Retinal pigment epithelial cell (primary cell): ENCODE measurements at regions not wholly inside any gene's neighbourhood (a gene's known extent, or its start where the extent isn't known, plus 50 kb on each side); places are given as distances from the start of the nearest gene placed in this dataset.

Source experiments
- DNase-seq: peaks from one replicate; pipeline ENCODE4 v3.0.0-alpha.2; 2010; ENCODE audit warnings: low read depth
- H3K4me3 ChIP-seq: 2 replicates; pipeline ENCODE4 v1.5.1; 2011; ENCODE audit warnings: mild to moderate bottlenecking, low read length, control low read depth, moderate library complexity
- TF ChIP-seq, protein P1 (sequence below): conservative IDR thresholded peaks from 2 replicates; pipeline ENCODE4 v1.5.1; 2011; ENCODE audit warnings: low read depth, low read length, control low read depth, inconsistent platforms

DNA sequence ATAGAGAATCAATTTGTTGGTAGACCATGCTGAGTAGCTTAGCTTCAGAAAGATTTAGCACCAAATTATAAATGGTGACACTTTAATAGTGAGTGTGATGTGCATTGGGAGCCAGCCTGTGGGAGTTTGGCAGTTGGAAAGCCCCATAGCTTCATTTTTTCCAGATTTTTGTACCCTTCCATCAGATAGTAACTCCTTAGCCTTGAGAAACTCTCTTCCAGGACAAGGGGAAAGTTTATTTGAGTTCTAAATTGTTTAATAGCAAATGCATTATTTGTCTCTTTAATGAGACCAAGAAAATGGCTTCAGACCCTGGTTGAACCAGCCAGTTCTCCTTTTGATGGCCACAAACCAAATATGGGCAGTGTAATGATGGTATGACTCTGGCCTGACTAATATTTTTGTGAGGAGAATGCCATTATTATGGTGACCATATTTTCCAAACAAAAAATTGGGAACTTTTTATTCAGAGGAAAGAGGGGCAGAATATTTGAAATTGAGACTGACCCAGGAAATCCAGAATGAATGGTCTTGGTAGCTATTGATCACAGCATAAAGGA, 49.8 kb downstream of the PLCE1 start:
- DNase-seq, result no peak
- TF ChIP-seq, protein P1, sequence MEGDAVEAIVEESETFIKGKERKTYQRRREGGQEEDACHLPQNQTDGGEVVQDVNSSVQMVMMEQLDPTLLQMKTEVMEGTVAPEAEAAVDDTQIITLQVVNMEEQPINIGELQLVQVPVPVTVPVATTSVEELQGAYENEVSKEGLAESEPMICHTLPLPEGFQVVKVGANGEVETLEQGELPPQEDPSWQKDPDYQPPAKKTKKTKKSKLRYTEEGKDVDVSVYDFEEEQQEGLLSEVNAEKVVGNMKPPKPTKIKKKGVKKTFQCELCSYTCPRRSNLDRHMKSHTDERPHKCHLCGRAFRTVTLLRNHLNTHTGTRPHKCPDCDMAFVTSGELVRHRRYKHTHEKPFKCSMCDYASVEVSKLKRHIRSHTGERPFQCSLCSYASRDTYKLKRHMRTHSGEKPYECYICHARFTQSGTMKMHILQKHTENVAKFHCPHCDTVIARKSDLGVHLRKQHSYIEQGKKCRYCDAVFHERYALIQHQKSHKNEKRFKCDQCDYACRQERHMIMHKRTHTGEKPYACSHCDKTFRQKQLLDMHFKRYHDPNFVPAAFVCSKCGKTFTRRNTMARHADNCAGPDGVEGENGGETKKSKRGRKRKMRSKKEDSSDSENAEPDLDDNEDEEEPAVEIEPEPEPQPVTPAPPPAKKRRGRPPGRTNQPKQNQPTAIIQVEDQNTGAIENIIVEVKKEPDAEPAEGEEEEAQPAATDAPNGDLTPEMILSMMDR, result no peak
- H3K4me3 ChIP-seq, result no peak overlapping the region

DNA sequence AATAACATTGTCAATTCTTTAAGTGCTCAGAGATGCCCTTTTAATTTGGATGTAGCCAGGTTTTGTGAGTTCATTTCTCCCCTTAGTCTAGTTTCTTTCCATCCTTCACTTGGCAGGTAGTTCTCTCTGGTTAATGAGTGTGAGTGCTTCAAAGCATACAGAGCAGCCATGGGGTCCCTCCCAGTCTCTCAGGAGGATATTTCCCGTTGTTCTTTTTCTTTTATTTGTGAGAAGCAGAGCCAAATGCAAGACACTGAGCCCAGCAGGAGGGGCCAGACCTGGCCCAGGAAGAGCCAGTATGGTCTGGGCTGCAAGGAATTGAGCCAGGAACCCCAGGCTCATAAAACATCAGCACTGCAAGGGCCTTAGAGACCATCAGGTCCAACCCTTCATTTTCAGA, 52.4 kb downstream of the PLCE1 start:
- TF ChIP-seq, protein P1, result no peak
- no peak for DNase-seq

DNA sequence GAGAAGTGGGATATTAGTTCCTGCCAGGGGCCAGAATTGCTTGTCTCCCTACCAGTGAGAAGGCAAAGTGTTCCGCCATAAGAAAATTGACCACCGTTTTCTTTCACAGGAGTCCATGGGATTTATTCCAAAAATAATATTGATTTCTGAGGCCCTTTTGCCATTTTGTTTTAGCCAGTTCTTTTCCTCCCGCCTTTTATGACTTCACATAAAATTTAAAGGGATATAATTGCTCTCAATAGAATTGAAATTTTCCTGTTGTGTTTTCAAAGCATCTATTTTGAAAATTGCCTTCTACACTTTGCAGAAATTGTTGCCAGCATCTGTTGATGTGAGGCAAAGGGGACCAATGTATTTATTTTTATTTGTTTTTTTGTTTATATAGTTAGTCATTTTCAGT, 53.6 kb downstream of the PLCE1 start:
- TF ChIP-seq, protein P1, result no peak

More for the DNA sequence above, 52.4 kb downstream of the PLCE1 start:
- H3K4me3 ChIP-seq, result no peak overlapping the region

DNA sequence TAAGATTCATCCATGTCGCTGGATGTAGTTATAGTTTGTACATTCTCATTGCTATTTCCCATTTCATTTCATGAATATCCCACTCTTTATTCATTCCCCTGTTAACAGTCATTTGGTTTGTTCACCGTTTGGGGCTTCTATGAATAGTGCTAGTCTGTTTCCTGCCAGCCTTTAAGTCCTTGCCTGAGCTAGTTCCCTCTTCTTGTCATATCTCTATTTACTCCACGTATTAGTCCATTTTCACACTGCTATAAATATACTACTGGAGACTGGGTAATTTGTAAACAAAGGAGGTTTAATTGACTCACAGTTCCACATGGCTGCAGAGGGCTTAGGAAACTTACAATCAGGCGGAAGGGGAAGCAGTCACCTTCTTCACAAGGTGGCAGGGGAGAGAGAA, 56.2 kb downstream of the PLCE1 start:
- H3K4me3 ChIP-seq, result no peak overlapping the region
- DNase-seq, result no peak
- TF ChIP-seq, protein P1, result no peak

More for the DNA sequence above, 53.6 kb downstream of the PLCE1 start:
- DNase-seq, result no peak
- no peak overlapping the region for H3K4me3 ChIP-seq

DNA sequence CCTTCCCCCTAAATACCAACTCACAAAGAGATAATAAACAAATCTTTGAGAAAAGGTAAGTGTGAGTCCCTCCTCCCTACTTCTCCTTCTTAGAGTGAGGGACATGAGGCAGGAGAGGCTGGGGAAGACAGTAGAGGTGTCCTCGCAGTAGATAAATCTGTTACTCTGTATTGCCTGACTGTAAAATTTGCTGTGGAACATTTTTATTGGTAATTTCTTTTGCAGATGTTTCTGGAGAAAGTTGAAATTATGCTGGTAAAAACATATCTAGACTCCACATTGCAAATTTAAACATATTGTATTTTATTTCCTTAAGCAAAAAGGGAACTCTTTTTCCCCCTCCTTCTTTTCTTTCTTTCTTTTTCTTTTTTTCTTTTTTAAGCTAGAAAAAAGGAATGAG, 58.5 kb downstream of the PLCE1 start:
- DNase-seq, result no peak
- TF ChIP-seq, protein P1, result no peak
- no peak overlapping the region for H3K4me3 ChIP-seq

DNA sequence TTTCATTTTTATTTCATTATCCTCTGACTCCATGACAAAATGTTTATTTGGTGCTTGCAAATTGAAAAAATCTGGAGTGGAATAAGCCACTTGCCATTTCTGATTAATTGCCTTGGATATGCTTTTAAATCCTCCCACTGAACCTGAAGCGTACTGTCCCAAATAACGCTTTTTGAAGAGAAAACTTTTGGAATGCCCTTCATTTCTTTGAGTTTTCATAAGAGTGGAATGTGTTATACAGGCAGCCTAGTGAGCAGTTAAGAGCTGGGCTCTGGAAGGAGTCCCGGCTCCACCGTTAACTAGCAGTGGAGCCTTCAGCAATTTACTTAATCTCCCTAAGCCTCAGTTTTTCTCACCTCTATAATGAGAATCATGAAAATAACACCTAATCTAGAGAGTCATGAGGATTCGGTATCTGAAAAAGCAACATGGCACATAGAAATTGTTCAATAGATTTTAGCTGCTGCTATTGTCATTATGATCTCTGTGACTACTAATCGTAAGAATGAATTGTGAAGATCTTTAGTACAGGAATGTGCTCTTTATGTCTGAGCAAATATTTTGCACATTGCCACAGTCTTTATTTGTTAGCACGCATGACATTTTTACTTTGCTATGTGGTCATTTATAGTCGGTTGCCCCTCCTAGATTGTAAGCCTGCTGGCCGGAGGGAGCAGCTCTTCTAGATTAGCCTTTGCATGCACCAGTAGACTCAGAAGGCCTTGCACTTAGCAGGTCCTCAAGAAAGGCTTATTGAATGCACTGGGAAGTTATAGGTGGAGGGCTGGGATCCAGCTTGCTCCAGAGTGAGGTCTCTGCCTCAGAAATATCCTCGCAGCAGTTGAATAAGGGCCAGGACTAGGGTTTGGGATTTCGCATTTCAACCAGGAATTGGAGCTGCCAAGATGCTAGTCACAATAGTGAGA, 59.4 kb downstream of the PLCE1 start:
- no peak overlapping the region for H3K4me3 ChIP-seq
- peak; percentile 66 for DNase-seq
- TF ChIP-seq, protein P1, result peak; percentile 10
